ENCODE measurements at regions not wholly inside any gene's neighbourhood (a gene's known extent, or its start where the extent isn't known, plus 50 kb on each side); places are given as distances from the start of the nearest gene placed in this dataset.

- TF ChIP-seq POLR2AphosphoS5 (IDR thresholded peaks at IDR 0.05), result no peak
- TF ChIP-seq POLR2A (IDR thresholded peaks at IDR 0.05), result no peak
- no peak for TF ChIP-seq CTCF (IDR thresholded peaks at IDR 0.05)
Observed at GRCh38 chr11:134561331-134561720, 149.3 kb upstream of the B3GAT1 start.
